B cell (primary cell): ENCODE measurements at regions not wholly inside any gene's neighbourhood (a gene's known extent, or its start where the extent isn't known, plus 50 kb on each side); places are given as distances from the start of the nearest gene placed in this dataset.

ENCODE experiments used
- ATAC-seq: fragments of 200-7000 bp; cut with Tn5 transposase; one replicate; pipeline ENCODE4 v1.10.0; 2021; ENCODE audit warnings: low read depth, mild to moderate bottlenecking, moderate number of reproducible peaks, moderate library complexity
- CTCF ChIA-PET: fragments of 350-600 bp; sonication (Branson Sonifier 250); formaldehyde crosslinking; loops from one replicate; lab custom pipeline; 2021; ENCODE audit warnings: antibody characterized with exemption, inconsistent platforms; lab: Charles Lee
- POLR2A ChIA-PET: fragments of 350-600 bp; sonication (Branson Sonifier 250); formaldehyde crosslinking; loops from one replicate; lab custom pipeline; 2021; ENCODE audit warnings: antibody characterized with exemption; lab: Charles Lee
- DNase-seq: peaks from one replicate; pipeline ENCODE4 v3.0.0; 2013
- H2AFZ ChIP-seq: 2 replicates; pipeline ENCODE4 v1.6.1; 2012; ENCODE audit warnings: mild to moderate bottlenecking, low read depth, low read length; ENCODE audit not compliant: insufficient read depth, poor library complexity, severe bottlenecking
- H3K27ac ChIP-seq, 2 donors: 1 replicate in 1 of 2; 2 replicates in 1 of 2; pipeline ENCODE4 v1.5.1; 2012 to 2013; ENCODE audit warnings: low read length in 2 of 2, mild to moderate bottlenecking in 2 of 2, moderate library complexity in 1 of 2
- H3K27me3 ChIP-seq, 4 experiments: fragments of 200-600 bp in 1 of 4; sonication (generic) in 1 of 4; replicated peaks in 1 of 4; 1 replicate in 2 of 4; 2 replicates in 2 of 4; pipeline versions ENCODE4 v1.6.1 to v1.7.0; 2013 to 2016; ENCODE audit warnings: low read length in 3 of 4, mild to moderate bottlenecking in 2 of 4, mixed read lengths in 1 of 4, moderate library complexity in 1 of 4; ENCODE audit not compliant: insufficient read depth in 4 of 4, control insufficient read depth in 3 of 4; ENCODE audit errors: control extremely low read depth in 1 of 4
- H3K36me3 ChIP-seq, 2 experiments: replicated peaks in 1 of 2; 1 replicate in 1 of 2; 2 replicates in 1 of 2; pipeline versions ENCODE4 v1.6.1 to v1.7.1; 2013; ENCODE audit warnings: low read length in 1 of 2; ENCODE audit not compliant: insufficient read depth in 2 of 2, control insufficient read depth in 1 of 2; ENCODE audit errors: control extremely low read depth in 1 of 2, extremely low read depth in 1 of 2
- H3K4me1 ChIP-seq, 2 donors: fragments of 200-600 bp in 1 of 2; sonication (generic) in 1 of 2; 1 replicate in 1 of 2; 2 replicates in 1 of 2; pipeline versions ENCODE4 v1.5.1 to v1.6.1; 2013 to 2017; ENCODE audit warnings: low read length in 2 of 2; ENCODE audit not compliant: control insufficient read depth in 2 of 2, insufficient read depth in 2 of 2
- H3K4me2 ChIP-seq: replicated peaks from 2 replicates; pipeline ENCODE3; 2012; ENCODE audit warnings: mild to moderate bottlenecking, low read depth, low read length; ENCODE audit not compliant: poor library complexity, severe bottlenecking
- H3K4me3 ChIP-seq, 5 experiments: fragments of 200-600 bp in 1 of 5; sonication (generic) in 1 of 5; 1 replicate in 3 of 5; 2 replicates in 2 of 5; pipeline versions ENCODE4 v1.5.1 to v1.7.0; 2011 to 2016; ENCODE audit warnings: low read length in 4 of 5, mild to moderate bottlenecking in 4 of 5, low read depth in 2 of 5, control low read depth in 1 of 5, moderate library complexity in 1 of 5; ENCODE audit not compliant: insufficient read depth in 1 of 5; ENCODE audit errors: control extremely low read depth in 1 of 5, extremely low read depth in 1 of 5
- H3K79me2 ChIP-seq: fragments of 200-600 bp; sonication (generic); one replicate; pipeline ENCODE4 v1.6.0; 2016; ENCODE audit warnings: low read length; ENCODE audit not compliant: control insufficient read depth, insufficient read depth
- H3K9ac ChIP-seq: fragments of 200-600 bp; sonication (generic); 2 replicates; pipeline ENCODE4 v1.6.1; 2017; ENCODE audit warnings: mild to moderate bottlenecking, low read length, moderate library complexity
- H3K9me3 ChIP-seq, 3 donors: one replicate each; pipeline versions ENCODE4 v1.6.1 to v1.7.1; 2013; ENCODE audit warnings: low read length in 2 of 3; ENCODE audit not compliant: control insufficient read depth in 2 of 3, insufficient read depth in 1 of 3; ENCODE audit errors: control extremely low read depth in 1 of 3
- H4K20me1 ChIP-seq: 2 replicates; pipeline ENCODE4 v1.6.0; 2012; ENCODE audit warnings: mild to moderate bottlenecking, low read length; ENCODE audit not compliant: insufficient read depth, control insufficient read depth, poor library complexity, severe bottlenecking
- H3K27ac Mint-ChIP-seq: one replicate; pipeline ENCODE4 v1.8.0; 2021; ENCODE audit warnings: mixed read lengths
- H3K27me3 Mint-ChIP-seq: one replicate; pipeline ENCODE4 v1.8.0; 2021; ENCODE audit warnings: mixed read lengths
- H3K4me1 Mint-ChIP-seq: one replicate; pipeline ENCODE4 v1.8.0; 2021; ENCODE audit warnings: mixed read lengths
- H3K4me3 Mint-ChIP-seq: one replicate; pipeline ENCODE4 v1.8.0; 2021; ENCODE audit warnings: mixed read lengths
- H3K9me3 Mint-ChIP-seq: one replicate; pipeline ENCODE4 v1.8.0; 2022; ENCODE audit warnings: mixed read lengths; ENCODE audit not compliant: insufficient read depth
- EZH2 ChIP-seq: IDR thresholded peaks from 2 replicates; pipeline ENCODE4 v1.6.1; 2012; ENCODE audit warnings: borderline replicate concordance, low read depth, mild to moderate bottlenecking, moderate library complexity, low read length; ENCODE audit not compliant: insufficient read depth, poor library complexity, severe bottlenecking
- WGBS: methylation state at CpG from one replicate; pipeline ENCODE4 v1.1.5; 2013; ENCODE audit warnings: missing lambda C conversion rate; ENCODE audit not compliant: insufficient coverage; 5-methylcytosine and 5-hydroxymethylcytosine counted together
- intact Hi-C: fragments of 100-400 bp; cut with micrococcal nuclease; formaldehyde crosslinking; loops from one replicate; pipeline ENCODE4 v1.10.0; 2022
- TF ChIP-seq, protein P1 (sequence below): fragments of 200-600 bp; IDR thresholded peaks from one replicate; pipeline ENCODE4 v1.8.0; 2022; ENCODE audit warnings: antibody characterized with exemption, mild to moderate bottlenecking

DNA sequence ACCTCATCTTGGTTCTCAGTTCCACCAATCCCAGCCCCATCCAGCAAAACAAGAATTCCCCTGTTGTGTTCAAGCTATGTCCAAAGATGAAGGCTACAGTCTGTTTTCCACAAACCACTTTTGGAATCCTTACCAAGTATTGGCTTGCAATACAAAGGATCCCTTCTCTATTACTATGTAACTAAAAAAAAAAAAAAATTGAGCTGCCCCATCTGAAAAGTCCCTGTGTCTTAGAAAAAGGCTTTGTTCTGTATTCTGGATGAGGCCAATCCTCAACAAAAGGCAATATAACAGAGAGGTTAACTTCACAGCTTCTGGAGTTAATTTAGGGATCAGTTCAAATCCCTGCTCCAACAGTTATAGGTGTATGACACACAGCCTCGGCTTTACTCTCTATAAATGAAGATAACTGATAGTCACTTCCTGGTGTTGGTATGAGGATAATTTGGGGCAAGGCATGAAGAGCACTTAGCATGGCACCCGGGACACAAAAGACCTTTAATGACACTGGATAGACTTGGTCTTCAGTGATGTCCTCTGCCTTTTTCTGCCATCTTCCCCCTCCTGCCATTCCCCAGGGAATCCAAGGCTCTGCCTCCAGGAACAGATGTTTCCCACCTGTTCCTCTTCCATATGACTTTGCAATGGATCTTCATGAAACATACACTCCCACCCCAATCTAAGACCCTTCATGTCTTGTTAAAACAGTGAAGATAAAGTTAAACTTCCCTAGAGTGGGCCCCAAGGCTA, 61.2 kb upstream of the ATL2 start:
- POLR2A ChIA-PET: no interaction called here
- WGBS: 100% methylated on average over 1 of the region's 2 CpGs

DNA sequence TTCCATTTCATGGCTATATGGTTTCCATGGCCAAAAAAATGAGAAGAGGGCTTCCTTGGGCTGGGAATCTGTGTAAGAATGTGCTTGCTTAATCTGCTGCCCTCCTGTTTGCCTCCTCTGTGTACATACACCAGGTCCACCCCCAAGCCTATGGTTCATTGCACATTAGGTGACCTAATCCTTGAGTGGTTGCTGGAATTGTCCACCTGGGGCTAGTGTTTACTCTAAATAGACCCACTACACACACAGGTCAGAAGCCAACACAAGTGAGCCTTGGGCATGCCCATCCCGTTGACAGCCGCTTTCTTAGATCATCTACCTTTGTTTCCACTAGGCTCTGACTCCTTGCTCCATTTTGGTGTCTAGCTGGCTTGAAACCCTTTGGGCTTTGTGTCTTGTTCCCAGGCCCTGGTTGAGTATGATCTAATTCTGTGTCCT, 59.2 kb upstream of the ATL2 start:
- H3K27me3 Mint-ChIP-seq: peaks cover 18% of the 10 kb centered on the region
- no peaks in the 10 kb centered on the region for H3K9me3 Mint-ChIP-seq
- Histone ChIP-seq H3K4me3 (no peak overlapping the region), H3K4me1 (no peaks in the 10 kb centered on the region), H2AFZ (no peak overlapping the region), H3K27me3 (peaks cover 0 to 13% (median 0%) of the 10 kb centered on the region in 4 experiments), H3K9me3 (no peaks in the 10 kb centered on the region), H4K20me1 (no peaks in the 10 kb centered on the region), H3K36me3 (no peaks in the 10 kb centered on the region), H3K27ac (no peak overlapping the region), H3K9ac (no peak overlapping the region), H3K79me2 (no peaks in the 10 kb centered on the region), H3K4me2 (no peak overlapping the region)
- ChIA-PET CTCF (no interaction called here), POLR2A (no interaction called here)
- 100% methylated on average over 2 of the region's 2 CpGs for WGBS
- intact Hi-C loops: no loop called here
- DNase-seq (no peak), ATAC-seq (no peak)
- TF ChIP-seq, protein P1, sequence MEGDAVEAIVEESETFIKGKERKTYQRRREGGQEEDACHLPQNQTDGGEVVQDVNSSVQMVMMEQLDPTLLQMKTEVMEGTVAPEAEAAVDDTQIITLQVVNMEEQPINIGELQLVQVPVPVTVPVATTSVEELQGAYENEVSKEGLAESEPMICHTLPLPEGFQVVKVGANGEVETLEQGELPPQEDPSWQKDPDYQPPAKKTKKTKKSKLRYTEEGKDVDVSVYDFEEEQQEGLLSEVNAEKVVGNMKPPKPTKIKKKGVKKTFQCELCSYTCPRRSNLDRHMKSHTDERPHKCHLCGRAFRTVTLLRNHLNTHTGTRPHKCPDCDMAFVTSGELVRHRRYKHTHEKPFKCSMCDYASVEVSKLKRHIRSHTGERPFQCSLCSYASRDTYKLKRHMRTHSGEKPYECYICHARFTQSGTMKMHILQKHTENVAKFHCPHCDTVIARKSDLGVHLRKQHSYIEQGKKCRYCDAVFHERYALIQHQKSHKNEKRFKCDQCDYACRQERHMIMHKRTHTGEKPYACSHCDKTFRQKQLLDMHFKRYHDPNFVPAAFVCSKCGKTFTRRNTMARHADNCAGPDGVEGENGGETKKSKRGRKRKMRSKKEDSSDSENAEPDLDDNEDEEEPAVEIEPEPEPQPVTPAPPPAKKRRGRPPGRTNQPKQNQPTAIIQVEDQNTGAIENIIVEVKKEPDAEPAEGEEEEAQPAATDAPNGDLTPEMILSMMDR: no peak
- TF ChIP-seq EZH2: no peak
- no peak overlapping the region for H3K4me3 Mint-ChIP-seq
- no peak overlapping the region for H3K27ac Mint-ChIP-seq
- H3K4me1 Mint-ChIP-seq: no peaks in the 10 kb centered on the region

More for the DNA sequence above, 61.2 kb upstream of the ATL2 start:
- H3K9me3 ChIP-seq: no peaks in the 10 kb centered on the region
- no peak overlapping the region for H3K4me3 Mint-ChIP-seq
- no peak overlapping the region for H3K27ac ChIP-seq
- H3K27me3 ChIP-seq: peaks cover 0 to 17% (median 0%) of the 10 kb centered on the region in 4 experiments
- no peaks in the 10 kb centered on the region for H3K9me3 Mint-ChIP-seq
- H3K9ac ChIP-seq: no peak overlapping the region
- H3K27ac Mint-ChIP-seq: no peak overlapping the region
- intact Hi-C loops: no loop called here
- no peaks in the 10 kb centered on the region for H3K79me2 ChIP-seq
- no peak for TF ChIP-seq EZH2
- TF ChIP-seq, protein P1: no peak
- H3K27me3 Mint-ChIP-seq: peaks cover 32% of the 10 kb centered on the region
- no peaks in the 10 kb centered on the region for H4K20me1 ChIP-seq
- DNase-seq (no peak), ATAC-seq (no peak)
- H3K4me2 ChIP-seq: no peak overlapping the region
- no peak overlapping the region for H2AFZ ChIP-seq
- H3K4me1 ChIP-seq: no peaks in the 10 kb centered on the region
- H3K36me3 ChIP-seq: no peaks in the 10 kb centered on the region
- H3K4me3 ChIP-seq: no peak overlapping the region
- CTCF ChIA-PET: no interaction called here
- no peaks in the 10 kb centered on the region for H3K4me1 Mint-ChIP-seq
